ENCODE measurements at regions not wholly inside any gene's neighbourhood (a gene's known extent, or its start where the extent isn't known, plus 50 kb on each side); places are given as distances from the start of the nearest gene placed in this dataset.
"Not testable (repeated sequence)": the region's sequence is repeated elsewhere in the genome, so short reads cannot be mapped to it uniquely, and the experiment has no call there.

DNA sequence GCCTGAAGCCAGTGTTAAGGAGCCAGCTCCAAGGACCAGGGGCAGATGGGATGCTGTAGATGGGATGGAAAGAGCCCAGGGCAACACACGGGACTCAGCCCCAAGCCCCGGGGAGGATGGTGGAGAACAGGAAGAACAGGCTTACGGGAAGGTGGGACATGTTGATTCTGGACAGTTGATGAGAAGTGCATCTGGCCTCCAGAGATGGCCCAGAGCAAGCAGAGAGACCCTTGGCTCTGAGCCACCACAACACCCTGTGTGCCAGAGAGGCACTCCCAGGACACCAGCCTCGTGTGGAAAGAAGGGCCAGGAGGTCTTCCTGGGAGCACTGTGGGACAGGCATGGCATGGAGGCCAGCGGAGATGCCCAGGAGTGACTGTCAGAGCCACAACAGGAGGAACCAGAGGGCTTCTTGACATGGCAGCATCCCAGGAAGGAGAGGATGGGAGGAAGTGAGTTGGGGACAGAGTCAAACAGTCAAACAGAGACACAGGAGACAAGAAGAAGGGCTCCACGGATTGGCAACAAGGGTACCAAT, 156.3 kb upstream of the MVB12B start:
- no peak for DNase-seq (ENCODE audit: low spot score)

DNA sequence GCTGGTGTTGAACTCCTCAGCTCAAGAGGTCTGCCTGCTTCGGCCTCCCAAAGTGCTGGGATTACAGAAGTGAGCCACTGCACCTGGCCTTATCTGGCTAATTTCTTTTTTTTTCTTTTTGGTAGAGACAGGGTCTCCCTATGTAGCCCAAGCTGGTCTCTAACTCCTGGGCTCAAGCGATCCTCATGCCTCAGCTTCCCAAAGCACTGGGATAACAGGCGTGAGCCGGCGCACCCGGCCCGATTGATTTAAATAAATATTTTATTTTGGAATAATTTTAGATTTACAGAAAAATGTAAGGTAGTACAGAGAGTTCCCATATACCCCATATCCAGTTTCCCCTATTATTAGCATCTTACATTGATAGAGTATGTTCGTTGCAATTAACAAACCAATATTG, 155.0 kb upstream of the MVB12B start:
- DNase-seq (ENCODE audit: low spot score), result no peak

DNA sequence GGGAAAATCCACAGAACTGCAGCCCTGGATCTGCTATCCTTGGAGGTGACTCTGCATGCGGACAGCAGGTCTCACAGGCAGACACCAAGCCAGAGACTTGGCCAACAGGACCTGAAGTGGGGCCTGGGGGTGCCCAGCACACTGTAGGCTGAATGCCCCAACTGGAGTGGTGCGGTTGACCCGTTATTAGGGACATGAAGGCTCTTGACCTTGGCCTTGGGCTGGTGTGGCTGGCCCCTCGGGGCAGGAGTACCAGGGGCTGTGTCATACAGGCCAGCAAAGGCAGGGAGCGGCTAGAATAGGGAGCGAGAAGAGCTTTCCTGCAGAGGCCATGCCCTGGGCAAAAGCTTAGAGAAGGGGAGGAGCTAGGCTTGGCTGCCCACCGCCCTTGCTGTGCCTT, 153.2 kb upstream of the MVB12B start:
- DNase-seq (ENCODE audit: low spot score), result no peak

DNA sequence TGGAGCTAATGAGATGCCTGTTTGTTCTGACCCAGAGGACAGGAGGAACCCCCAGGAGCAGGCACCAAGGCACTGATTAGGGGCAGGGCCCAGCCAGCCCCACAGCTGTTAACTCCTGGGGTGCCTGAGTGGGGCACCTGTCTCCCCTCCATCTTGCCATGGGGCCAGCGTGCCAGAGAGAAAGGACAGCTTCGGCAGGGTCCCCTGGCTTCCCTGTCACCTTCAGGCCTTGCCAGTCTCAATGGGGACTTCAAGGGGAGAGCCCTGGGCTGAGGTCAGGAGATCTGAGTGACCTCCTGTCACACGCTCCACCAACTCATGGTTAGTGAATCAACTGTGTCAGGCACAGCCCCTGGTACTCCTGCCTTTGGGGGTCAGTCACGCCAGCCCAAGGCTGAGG, 152.7 kb upstream of the MVB12B start:
- no peak for DNase-seq (ENCODE audit: low spot score)

DNA sequence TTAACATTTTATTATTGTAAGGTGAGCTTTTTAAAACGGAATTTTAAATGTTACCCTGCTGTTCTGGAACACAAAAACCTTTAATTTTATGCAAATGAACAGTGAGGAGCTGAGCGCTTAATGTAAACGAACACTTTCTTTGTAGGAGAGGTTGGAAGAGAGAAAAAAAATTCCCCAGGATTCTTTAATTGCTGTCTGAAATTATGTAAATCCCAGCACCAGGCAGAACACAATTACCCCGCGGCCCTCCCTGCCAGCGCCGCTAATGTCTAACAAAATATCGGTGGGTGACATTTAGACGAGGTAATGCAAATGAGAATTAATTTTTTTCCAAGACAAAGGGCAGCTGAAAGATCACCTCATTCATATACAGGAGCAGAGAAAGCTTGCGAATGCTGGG, 143.4 kb upstream of the MVB12B start:
- DNase-seq (ENCODE audit: low spot score), result no peak

DNA sequence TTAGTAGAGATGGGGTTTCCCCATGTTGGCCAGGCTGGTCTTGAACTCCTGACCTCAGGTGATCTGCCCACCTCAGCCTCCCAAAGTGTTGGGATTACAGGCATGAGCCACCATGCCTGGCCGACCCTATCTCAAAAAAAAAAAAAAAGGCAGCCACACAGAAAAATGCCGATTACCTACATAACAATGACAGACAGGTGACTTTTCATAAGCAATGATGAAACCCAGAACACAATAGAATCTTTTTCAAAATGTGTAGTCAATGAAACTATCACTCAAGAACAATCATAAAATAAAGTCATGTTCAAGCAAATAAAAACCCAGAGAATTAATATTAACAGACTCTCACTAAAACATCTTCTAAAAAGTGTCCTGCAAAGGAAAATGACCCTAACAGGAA, 135.6 kb upstream of the MVB12B start:
- not testable (repeated sequence) for DNase-seq (ENCODE audit: low spot score)

DNA sequence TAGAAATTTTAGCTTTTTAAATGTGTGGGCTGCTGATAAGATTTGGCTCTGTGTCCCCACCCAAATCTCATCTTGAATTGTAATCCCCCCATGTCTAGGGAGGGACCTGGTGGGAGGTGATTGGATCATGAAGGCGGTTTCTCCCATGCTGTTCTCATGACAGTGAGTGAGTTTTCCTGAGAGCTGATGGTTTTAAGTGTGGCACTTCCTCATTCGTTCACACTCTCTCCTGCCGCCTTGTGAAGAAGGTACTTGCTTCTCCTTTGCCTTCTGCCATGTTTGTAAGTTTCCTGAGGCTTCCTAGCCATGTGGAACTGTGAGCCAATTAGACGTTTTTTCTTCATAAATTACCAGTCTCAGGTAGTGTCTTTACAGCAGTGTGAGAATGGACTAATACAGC, 127.8 kb upstream of the MVB12B start:
- no peak for DNase-seq (ENCODE audit: low spot score)

DNA sequence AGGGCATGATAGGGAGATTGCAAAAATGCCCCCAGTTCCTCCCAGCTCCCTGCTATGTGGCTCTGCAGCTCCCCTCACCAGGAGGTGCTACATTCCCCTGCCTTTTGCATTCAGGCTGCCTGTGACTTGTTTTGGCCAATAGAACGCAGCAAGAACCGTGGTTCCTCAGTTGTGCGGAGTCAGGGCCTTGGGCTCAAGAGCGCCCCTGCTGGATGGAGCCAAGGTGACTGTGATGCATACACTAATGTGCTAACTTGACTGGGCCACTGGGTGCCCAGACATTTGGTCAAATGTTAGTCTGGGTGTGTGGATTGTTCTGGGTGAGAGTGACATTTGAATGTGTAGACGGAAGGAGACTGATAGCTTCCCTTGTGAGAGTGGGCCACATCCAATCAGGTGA, 123.3 kb upstream of the MVB12B start:
- no peak for DNase-seq (ENCODE audit: low spot score)

DNA sequence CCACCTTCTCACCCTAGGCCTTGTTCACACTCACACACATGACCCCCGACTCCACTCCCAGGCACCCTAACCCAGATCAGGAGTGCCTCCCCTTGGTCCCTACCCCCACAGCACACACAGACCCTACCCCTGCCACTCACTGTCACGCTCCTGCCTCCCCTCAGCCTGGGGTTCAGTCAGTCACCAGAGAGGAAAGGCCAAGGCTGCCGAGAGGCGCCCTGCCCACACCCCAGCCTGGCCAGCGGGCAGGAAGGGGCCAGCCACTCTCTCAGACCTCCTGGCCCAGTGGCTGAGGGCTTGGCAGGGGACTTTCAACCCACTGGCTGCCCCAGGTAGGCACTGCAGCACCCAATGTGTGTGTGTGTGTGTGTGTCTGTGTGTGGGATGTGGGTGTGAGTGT, 122.4 kb upstream of the MVB12B start:
- DNase-seq (ENCODE audit: low spot score), result no peak

DNA sequence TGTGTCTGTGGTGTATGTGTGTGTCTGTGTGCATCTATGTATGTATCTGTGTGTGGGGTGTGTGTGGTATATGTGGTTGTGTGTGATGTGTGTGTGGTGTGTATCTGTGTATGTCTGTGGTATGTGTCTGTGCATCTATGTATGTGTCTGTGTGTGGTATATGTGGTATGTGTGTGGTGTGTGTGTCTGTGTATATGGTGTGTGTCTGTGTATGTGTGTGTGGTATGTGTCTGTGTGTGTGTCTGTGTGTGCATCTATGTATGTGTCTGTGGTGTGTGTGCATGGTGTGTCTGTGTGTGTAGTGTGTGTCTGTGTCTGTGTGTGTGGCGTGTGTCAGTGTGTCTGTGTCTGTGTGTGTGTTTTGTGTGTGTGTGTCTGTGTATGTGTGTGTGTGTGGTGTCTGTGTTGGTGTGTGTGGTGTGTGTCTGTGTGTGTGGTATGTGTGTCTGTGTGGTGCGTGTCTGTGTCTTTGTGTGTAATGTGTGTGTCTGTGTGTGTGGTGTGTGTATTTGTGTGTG, 121.9 kb upstream of the MVB12B start:
- no peak for DNase-seq (ENCODE audit: low spot score)

DNA sequence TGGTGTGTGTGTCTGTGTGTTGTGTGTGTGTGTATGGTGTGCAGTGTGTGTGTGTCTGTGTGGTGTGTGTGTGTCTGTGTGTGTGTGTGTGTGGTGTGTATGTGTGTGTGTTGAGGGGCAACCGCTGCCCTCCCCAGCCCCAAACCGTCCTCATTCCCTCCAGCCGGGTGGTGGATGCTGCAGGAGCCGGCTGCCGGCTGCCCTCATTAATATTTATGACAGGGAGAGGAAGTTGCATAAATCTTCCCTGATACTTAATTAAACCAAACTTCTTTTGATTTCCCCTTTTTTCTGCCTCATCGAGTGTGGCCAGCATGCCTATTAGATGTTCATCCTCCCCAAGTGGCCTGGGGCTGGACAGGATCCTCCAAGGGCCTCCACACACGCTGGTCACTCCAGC, 121.4 kb upstream of the MVB12B start:
- DNase-seq (ENCODE audit: low spot score), result no peak

DNA sequence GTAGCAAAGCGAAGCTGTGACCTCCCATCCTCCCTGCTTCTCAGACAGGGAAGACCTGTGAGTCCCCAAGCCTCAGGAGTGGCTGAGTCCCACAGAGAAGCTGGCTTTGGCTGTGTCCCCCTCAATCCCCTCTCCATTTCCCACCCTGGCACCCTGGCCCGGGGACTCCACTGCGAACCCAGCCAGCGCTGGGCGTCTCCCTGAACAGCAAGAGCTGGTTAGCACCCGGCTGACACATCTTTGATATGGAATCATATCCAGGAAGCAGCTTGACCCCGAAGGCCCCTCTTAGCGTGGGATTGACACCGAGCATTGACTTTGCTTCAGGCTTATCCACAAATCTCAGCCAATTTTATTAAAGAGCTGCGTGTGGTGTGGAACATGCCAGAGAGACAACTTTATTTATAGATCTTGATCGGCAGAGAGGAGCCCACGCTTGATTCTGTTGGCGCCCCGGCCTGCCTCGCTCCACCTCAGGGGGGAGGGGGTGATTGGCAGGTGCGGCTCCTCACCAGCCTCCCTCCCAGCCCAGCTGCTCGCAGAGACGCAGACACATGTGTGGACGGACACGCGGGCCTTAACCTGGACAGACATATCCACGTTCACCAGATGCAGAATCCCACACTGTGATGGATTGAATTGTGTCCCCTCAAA, 120.7 kb upstream of the MVB12B start:
- no peak for DNase-seq (ENCODE audit: low spot score)

DNA sequence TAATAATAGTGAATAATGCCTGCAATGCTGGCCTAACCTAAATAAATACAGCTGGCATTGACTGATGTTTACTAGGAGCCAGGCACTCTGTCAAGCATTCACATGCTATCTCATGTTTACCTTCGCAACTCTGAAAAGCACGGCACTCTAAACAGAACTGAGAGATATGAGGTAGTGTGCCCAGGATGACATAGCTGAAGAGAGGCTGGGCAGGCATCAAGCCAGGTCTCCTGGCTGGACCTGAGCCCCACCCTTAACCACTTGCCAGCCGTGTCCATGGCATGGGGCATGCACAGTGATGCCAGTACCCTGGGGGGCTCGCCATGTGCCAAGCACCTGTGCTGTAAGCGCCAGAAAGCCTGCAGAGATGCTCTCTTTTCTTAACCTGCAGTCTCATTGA, 119.4 kb upstream of the MVB12B start:
- DNase-seq (ENCODE audit: low spot score), result no peak

DNA sequence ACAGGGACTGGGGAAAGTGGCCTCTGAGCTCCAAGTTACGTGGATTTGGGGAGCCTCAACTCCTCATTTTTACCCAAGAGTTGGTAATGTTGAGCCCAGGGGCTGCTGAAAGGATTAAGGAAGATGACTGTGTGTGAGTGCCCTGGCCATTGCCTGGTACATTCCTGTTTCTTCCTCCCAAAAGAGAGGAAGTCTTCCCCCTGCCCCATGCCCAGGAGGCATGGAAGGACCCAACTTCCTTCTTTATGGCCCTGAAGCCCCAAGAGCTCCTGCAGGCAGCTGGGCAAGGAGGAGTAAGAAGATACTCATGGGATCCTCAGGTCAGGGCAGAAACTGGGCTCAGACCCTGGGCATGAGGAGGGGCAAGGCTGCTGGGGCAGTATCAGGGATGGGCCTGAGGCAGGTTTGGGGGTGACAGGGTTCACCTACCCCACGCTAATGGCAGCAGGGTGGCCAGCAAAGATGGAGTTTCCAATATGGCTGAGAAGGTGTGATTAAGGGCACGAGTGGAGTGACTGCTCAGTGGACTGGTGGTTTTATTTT, 118.3 kb upstream of the MVB12B start:
- no peak for DNase-seq (ENCODE audit: low spot score)

DNA sequence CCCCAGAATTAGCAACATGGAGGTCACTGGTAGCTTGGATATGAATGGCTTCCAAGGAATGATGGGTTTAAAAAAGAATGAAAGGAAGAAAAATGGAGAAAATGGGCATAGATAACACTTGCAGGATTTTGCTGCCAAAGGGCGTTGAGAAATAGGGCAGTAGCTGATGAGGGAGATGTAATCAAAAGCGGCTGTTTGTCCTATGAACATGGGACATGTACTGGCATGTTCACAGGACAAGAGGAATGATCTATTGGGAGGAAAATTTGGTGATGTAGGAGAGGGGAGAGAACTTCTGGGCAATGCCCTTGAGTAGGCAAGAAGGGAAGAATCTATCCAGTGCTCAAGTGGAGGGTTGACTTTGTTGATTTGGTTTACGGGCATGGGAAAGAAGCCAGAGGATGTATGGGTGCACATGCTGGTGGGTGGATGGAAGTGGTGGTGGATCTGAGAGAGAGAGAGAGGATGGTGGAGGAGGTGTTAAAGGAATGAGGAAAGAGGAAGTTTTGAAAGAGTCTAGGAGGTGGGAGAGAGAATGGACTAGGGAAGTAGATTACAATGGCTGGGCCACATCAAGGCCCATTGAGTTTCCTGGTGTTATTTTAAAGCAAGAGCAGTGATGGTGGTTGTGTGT, 115.1 kb upstream of the MVB12B start:
- DNase-seq (ENCODE audit: low spot score), result no peak

DNA sequence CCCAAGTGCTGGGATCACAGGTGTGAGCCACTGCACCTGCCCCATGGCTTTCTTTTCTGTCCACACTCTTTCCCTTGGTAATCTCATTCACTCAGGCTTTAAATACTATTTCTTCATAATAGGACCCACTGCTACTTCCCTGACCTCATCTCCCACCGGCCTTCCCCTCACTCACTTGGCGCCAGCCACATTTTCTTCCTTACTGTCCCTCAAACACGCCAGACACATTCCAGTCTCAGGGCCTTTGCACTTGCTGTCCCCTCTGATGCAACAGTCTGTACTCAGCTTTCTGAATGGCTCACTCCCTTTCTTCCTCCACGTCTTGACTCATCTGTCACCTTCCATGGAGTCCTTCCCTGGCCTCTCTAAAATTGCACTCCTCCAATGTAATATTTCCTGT, 111.1 kb upstream of the MVB12B start:
- DNase-seq (ENCODE audit: low spot score), result no peak

DNA sequence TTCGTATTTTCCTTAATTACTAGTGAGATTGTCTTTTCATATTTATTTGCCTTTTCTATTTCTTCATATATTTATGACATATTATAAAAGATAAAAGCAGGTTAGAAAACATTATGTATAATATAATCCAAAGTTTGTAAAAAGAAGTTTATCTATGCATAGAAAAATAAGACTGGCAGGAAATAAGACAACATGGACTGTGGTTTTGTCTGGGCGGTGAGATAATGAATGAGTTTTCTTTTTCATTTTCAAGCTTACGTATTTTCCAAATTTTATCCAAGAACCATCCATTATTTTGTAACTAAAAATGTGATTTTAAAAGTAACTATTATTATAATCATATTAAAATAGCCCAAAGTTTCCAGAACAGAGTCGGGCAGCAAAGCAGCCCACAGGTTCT, 109.8 kb upstream of the MVB12B start:
- no peak for DNase-seq (ENCODE audit: low spot score)

DNA sequence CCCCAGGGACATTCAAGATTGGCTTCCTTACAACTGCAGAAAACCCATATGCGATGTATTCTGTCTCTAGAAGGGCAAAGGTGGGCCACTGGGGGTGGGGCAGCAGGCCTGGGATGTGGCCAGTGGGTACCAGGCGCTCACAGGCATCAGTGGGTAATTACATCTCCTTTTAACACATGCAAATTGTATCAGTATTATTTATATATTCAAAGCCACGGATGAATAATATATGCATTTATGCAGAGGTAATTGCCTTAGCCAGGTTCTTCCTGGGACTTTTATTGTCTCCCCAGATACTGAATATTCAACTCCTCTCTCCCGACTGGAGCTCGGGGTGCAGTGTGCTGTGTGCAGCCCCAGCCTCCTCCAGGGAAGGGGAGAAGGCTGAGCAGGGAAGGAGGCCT, 109.4 kb upstream of the MVB12B start:
- no peak for DNase-seq (ENCODE audit: low spot score)

DNA sequence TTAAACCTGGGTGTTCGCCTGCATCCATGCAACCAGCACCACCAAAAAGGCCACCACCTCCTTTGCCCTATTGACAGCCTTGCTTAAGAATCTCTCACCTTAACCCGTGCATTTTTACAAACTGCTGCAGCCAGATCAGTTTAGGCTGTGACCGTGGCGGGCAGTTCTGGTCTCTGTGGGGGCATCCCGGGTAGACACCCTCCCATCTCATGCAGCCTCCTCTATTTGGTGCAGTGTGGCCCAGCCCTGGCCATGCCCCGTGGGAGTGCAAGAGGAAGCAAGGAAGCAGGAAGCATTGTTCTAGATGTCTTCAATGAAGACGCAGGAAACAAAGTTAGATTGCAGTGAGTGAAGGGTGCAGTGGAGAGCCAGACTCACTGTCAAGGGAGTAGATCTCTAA, 108.8 kb upstream of the MVB12B start:
- DNase-seq (ENCODE audit: low spot score), result no peak

DNA sequence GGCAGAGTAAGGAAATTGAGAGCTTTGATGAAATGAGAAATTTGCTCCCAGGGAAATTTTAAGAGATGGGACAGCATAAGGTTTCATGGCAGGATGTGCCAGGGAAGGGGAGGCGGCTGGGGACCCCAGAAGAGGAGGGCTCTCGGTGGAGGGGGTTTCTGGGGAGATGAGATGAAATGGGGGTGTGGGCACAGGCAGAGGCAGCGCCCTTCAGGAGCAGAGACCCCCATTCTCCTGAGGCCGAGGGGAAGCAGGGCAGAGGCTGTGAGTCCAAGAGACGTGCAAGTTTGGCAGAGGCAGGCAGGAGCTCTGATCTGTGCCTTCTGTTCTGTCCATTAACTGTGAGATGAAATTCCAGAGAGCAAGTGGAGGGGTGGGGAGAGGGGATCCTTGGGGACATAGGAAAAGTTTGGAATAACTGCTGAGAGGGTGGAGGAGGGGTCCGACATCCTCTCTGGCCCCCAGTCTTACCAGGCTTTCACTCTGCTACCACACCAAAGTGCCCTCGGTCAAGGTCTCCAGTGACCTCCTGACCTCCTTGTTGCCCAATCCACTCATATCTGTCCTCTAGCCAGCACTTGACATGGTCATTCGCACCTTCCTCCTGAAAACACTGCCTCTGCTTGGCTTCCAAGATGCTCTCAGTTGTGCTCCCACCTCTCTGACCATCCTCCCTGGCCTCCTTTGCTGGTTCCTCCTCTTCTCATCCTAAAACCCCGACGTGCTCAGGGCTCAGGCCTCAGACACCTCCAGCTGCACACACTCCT, 108.1 kb upstream of the MVB12B start:
- DNase-seq (ENCODE audit: low spot score), result no peak

DNA sequence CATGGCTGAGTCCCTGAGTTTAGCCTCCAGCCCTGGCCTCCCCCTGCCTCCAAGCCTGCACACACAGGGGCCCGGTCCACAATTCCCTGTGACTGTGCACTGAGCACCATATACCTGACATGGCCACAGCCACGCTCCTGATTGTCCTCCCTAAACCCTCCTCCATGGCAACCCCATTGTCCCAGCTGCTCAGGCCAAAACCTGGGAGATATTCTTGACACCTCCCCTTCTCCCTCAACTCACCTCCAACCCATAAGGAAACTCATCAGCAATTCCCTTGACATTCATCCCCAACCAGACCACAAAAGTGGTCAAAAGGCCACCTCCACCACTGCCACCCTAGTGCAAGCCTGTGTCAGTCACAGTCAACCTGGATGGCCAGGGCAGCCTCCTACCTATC, 107.5 kb upstream of the MVB12B start:
- no peak for DNase-seq (ENCODE audit: low spot score)

DNA sequence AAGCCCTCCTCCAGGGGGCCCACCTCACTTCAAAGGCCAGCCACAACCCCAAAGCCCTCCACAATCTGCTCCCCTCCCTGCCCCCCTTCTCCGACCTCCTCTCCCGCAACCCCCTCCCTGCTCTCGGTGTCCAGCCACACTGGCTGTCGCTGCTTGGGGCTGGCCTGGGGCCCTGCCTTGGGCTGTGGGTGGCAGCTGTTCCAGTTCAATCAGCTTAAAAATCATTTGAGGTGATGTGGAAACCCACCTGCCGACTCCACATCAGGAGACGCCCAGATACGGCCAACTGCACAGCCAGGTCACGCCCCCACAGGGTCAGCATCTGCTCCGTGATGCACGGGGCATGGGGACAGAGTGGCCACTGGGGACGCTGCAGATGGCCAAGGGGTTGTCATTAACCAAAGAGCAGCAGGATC, 107.0 kb upstream of the MVB12B start:
- no peak for DNase-seq (ENCODE audit: low spot score)

DNA sequence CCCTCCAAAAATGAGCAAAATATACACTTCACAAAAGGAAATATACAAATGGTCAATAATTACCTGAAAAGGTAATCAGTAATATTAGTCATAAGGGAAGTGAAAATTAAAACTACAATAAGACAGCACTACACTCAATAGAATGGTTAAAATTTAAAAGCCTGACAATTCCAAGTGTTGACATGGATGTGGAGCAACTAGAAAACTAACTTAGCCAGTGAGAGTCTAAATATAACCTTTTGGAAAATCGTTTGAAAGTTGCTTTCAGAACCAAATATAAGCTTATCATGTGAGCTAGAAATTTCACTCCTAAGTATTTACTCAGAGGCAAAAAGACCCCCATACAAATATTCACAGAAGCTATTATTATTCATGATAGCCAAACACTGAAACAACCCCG, 105.1 kb upstream of the MVB12B start:
- no peak for DNase-seq (ENCODE audit: low spot score)

Measured in COLO829 (cell line).